ENCODE measurements at regions not wholly inside any gene's neighbourhood (a gene's known extent, or its start where the extent isn't known, plus 50 kb on each side); places are given as distances from the start of the nearest gene placed in this dataset.

DNA sequence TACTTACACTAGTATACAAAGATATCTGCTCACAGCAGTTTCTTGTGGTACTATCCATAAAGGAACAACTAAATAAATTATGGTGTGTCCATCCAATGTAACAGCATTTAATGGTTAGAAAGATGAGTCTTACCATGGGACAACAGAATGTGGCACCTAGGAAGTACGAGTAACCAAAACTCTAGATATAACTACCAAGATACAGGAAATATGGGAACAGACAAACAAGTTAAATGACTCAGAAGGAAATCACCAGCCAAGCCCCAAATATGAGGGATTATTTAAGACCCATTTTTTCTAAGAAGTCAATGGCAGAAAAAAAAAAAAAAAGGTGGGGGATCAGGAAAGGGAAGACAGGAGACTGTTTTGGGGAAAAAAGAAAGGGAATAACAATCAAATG lies 294.8 kb downstream of the PRELID2 start:
- TF ChIP-seq GLI4 (CRISPR knock-in tag; IDR thresholded peaks at IDR 0.05; ENCODE audit: borderline replicate concordance) (no peak), RAD21 (CRISPR knock-in tag; IDR thresholded peaks at IDR 0.05) (no peak), CBX2 (IDR thresholded peaks at IDR 0.05; ENCODE audit: low read depth, low read length) (no peak), CBX2 (CRISPR knock-in tag; IDR thresholded peaks at IDR 0.05; ENCODE audit: low read depth) (no peak), KLF9 (CRISPR knock-in tag; IDR thresholded peaks at IDR 0.05; ENCODE audit: low read depth) (no peak), ZNF792 (CRISPR knock-in tag; IDR thresholded peaks at IDR 0.05) (no peak), KAT7 (CRISPR knock-in tag; IDR thresholded peaks at IDR 0.05; ENCODE audit: borderline replicate concordance) (no peak)
- TF ChIP-seq, protein P1, sequence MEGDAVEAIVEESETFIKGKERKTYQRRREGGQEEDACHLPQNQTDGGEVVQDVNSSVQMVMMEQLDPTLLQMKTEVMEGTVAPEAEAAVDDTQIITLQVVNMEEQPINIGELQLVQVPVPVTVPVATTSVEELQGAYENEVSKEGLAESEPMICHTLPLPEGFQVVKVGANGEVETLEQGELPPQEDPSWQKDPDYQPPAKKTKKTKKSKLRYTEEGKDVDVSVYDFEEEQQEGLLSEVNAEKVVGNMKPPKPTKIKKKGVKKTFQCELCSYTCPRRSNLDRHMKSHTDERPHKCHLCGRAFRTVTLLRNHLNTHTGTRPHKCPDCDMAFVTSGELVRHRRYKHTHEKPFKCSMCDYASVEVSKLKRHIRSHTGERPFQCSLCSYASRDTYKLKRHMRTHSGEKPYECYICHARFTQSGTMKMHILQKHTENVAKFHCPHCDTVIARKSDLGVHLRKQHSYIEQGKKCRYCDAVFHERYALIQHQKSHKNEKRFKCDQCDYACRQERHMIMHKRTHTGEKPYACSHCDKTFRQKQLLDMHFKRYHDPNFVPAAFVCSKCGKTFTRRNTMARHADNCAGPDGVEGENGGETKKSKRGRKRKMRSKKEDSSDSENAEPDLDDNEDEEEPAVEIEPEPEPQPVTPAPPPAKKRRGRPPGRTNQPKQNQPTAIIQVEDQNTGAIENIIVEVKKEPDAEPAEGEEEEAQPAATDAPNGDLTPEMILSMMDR (CRISPR knock-in tag; IDR thresholded peaks at IDR 0.05): no peak

Measured in HepG2 (cell line).